SU-DHL-6 (cell line): ENCODE measurements at regions not wholly inside any gene's neighbourhood (a gene's known extent, or its start where the extent isn't known, plus 50 kb on each side); places are given as distances from the start of the nearest gene placed in this dataset.

Experiments
- H2AFZ ChIP-seq: fragments of 200-600 bp; sonication (generic); 2 replicates; pipeline ENCODE4 v1.6.1; 2014; ENCODE audit warnings: low read depth, mild to moderate bottlenecking, moderate library complexity, mixed read lengths, antibody characterized with exemption, low read length; ENCODE audit not compliant: severe bottlenecking
- H3F3A ChIP-seq: fragments of 200-600 bp; shearing (Covaris generic); 2 replicates; pipeline ENCODE4 v1.6.0; 2016; ENCODE audit warnings: antibody characterized with exemption, mild to moderate bottlenecking; ENCODE audit not compliant: insufficient read depth
- H3K27ac ChIP-seq: fragments of 200-600 bp; sonication (generic); 2 replicates; pipeline ENCODE4 v1.5.1; 2016; ENCODE audit warnings: low read depth, mild to moderate bottlenecking, low read length, moderate library complexity, mixed read lengths
- H3K27me3 ChIP-seq: fragments of 200-600 bp; sonication (generic), shearing (Covaris generic); 2 replicates; pipeline ENCODE4 v1.6.0; 2014; ENCODE audit warnings: mild to moderate bottlenecking, low read length
- H3K36me3 ChIP-seq: fragments of 200-600 bp; sonication (generic); 2 replicates; pipeline ENCODE4 v1.6.1; 2014; ENCODE audit warnings: mild to moderate bottlenecking, low read length, mixed read lengths
- H3K4me2 ChIP-seq: fragments of 300-600, 200-600 bp; shearing (Covaris generic), sonication (generic); 2 replicates; pipeline ENCODE4 v1.6.0; 2014; ENCODE audit warnings: low read length, low read depth, mild to moderate bottlenecking; ENCODE audit not compliant: poor library complexity, severe bottlenecking
- H3K4me3 ChIP-seq: fragments of 200-600 bp; sonication (generic); 2 replicates; pipeline ENCODE4 v1.5.1; 2014; ENCODE audit warnings: antibody characterized with exemption, low read length, mild to moderate bottlenecking, mixed read lengths; ENCODE audit not compliant: insufficient read depth, poor library complexity, severe bottlenecking
- H3K79me2 ChIP-seq: fragments of 200-600 bp; sonication (generic); 2 replicates; pipeline ENCODE4 v1.6.1; 2014; ENCODE audit warnings: mild to moderate bottlenecking, low read length, moderate library complexity; ENCODE audit not compliant: insufficient read depth
- H3K9ac ChIP-seq: fragments of 200-600 bp; sonication (generic); 2 replicates; pipeline ENCODE4 v1.7.0; 2014; ENCODE audit warnings: mild to moderate bottlenecking, low read length
- H3K9me2 ChIP-seq: fragments of 200-600 bp; sonication (generic); replicated peaks from 2 replicates; pipeline ENCODE4 v1.6.1; 2014; ENCODE audit warnings: low read length; ENCODE audit not compliant: insufficient read depth
- H3K9me3 ChIP-seq: fragments of 200-600 bp; sonication (generic); 2 replicates; pipeline ENCODE4 v1.6.1; 2014; ENCODE audit warnings: low read length, mixed read lengths; ENCODE audit not compliant: insufficient read depth
- H4K20me1 ChIP-seq: fragments of 200-600 bp; sonication (generic); 2 replicates; pipeline ENCODE4 v1.6.1; 2014; ENCODE audit warnings: low read depth, mild to moderate bottlenecking, antibody characterized with exemption, low read length, moderate library complexity, mixed read lengths
- EZH2phosphoT487 ChIP-seq: fragments of 200-600 bp; sonication (generic), shearing (Covaris generic); conservative IDR thresholded peaks from 2 replicates; pipeline ENCODE4 v1.6.1; 2018; ENCODE audit warnings: mild to moderate bottlenecking, antibody characterized with exemption, low read length, moderate library complexity, mixed read lengths
- TF ChIP-seq, protein P1 (sequence below): fragments of 200-600 bp; sonication (generic); IDR thresholded peaks from one replicate; pipeline ENCODE4 v1.5.1; 2017; ENCODE audit warnings: antibody characterized with exemption, mild to moderate bottlenecking, low read length, moderate library complexity; ENCODE audit not compliant: insufficient read depth, poor library complexity, severe bottlenecking

DNA sequence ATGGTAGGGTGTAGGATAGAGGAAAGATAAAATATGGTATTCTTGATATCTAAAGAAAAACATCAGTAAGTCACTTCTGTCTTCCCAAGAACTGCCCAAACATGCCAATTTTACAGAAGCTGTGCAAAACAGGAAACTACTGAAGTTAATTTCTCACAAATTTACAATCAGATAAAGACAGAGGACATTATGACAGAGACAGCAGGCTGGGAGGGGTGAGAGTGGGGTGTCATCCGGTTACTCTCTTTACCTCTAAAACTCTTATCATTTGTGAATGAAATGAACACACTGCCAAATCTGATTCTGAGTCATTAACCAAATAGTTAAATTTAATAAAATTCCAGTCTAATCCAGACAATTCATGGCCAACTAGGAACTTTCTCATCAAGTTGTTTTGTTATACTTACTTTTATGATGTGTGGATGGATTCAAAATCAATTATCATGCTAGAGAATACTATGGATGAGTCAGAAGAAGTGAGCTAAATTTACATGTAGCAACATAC lies 323.2 kb upstream of the MEX3C start:
- H3K36me3 ChIP-seq: no peaks in the 10 kb centered on the region
- H3F3A ChIP-seq: no peaks in the 10 kb centered on the region
- no peaks in the 10 kb centered on the region for H4K20me1 ChIP-seq
- H3K79me2 ChIP-seq: no peaks in the 10 kb centered on the region
- no peak overlapping the region for H3K4me2 ChIP-seq
- no peak overlapping the region for H3K4me3 ChIP-seq
- no peak overlapping the region for H3K9ac ChIP-seq
- H2AFZ ChIP-seq: no peak overlapping the region
- H3K27me3 ChIP-seq: no peaks in the 10 kb centered on the region
- TF ChIP-seq, protein P1, sequence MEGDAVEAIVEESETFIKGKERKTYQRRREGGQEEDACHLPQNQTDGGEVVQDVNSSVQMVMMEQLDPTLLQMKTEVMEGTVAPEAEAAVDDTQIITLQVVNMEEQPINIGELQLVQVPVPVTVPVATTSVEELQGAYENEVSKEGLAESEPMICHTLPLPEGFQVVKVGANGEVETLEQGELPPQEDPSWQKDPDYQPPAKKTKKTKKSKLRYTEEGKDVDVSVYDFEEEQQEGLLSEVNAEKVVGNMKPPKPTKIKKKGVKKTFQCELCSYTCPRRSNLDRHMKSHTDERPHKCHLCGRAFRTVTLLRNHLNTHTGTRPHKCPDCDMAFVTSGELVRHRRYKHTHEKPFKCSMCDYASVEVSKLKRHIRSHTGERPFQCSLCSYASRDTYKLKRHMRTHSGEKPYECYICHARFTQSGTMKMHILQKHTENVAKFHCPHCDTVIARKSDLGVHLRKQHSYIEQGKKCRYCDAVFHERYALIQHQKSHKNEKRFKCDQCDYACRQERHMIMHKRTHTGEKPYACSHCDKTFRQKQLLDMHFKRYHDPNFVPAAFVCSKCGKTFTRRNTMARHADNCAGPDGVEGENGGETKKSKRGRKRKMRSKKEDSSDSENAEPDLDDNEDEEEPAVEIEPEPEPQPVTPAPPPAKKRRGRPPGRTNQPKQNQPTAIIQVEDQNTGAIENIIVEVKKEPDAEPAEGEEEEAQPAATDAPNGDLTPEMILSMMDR: no peak
- TF ChIP-seq EZH2phosphoT487: no peak
- H3K9me2 ChIP-seq: no peaks in the 10 kb centered on the region
- no peaks in the 10 kb centered on the region for H3K9me3 ChIP-seq
- no peak overlapping the region for H3K27ac ChIP-seq

DNA sequence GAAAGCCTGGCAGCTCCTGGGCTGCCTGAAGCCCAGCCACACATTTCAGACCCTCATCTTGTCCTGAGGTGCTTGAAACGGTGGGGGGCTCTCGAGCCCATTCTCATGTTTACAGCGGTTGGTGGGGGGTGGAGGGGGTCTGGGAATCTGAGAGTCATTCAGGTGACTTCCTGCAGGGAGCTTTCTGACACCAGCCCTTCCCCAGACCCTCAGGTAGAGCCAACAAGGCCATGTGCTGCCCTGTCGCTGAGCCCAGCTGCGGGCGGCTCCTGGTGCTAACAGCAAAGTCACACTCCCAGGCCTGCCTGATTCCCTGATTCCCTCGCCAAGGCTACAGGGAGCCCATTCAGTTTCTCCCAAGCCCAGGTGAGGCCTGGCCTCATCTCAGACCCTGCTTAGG lies 324.9 kb upstream of the MEX3C start:
- Histone ChIP-seq H3K36me3 (no peaks in the 10 kb centered on the region), H3F3A (no peaks in the 10 kb centered on the region), H3K27ac (no peak overlapping the region), H3K79me2 (no peaks in the 10 kb centered on the region), H3K9me3 (no peaks in the 10 kb centered on the region), H3K27me3 (no peaks in the 10 kb centered on the region), H3K9ac (no peak overlapping the region), H2AFZ (no peak overlapping the region), H3K4me3 (no peak overlapping the region), H3K4me2 (no peak overlapping the region), H3K9me2 (no peaks in the 10 kb centered on the region), H4K20me1 (no peaks in the 10 kb centered on the region)
- TF ChIP-seq EZH2phosphoT487: no peak
- TF ChIP-seq, protein P1: no peak

DNA sequence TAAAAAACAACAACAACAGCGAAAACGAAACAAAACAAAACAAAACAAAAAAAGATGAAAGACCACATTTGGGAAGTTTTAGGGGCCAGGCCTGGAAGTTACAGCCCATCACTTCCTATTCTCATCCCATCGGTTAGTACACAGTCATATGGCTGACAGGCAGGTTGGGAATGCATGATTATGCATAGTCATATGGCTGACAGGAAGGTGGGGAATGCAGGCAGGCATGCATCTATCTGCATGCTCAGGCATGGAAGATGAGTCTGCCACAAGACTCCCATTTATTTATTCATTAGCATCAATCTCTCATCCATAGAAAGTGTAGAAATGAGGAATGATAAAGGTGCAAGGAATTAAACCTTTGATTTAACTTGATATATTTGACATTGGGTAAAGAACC lies 325.3 kb upstream of the MEX3C start:
- H3K27ac ChIP-seq: no peak overlapping the region
- no peak overlapping the region for H2AFZ ChIP-seq
- H3F3A ChIP-seq: no peaks in the 10 kb centered on the region
- H3K36me3 ChIP-seq: no peaks in the 10 kb centered on the region
- no peak overlapping the region for H3K4me2 ChIP-seq
- no peaks in the 10 kb centered on the region for H3K9me3 ChIP-seq
- H4K20me1 ChIP-seq: no peaks in the 10 kb centered on the region
- H3K4me3 ChIP-seq: no peak overlapping the region
- no peaks in the 10 kb centered on the region for H3K79me2 ChIP-seq
- H3K9me2 ChIP-seq: no peaks in the 10 kb centered on the region
- no peaks in the 10 kb centered on the region for H3K27me3 ChIP-seq
- TF ChIP-seq, protein P1: no peak
- TF ChIP-seq EZH2phosphoT487: no peak
- no peak overlapping the region for H3K9ac ChIP-seq

DNA sequence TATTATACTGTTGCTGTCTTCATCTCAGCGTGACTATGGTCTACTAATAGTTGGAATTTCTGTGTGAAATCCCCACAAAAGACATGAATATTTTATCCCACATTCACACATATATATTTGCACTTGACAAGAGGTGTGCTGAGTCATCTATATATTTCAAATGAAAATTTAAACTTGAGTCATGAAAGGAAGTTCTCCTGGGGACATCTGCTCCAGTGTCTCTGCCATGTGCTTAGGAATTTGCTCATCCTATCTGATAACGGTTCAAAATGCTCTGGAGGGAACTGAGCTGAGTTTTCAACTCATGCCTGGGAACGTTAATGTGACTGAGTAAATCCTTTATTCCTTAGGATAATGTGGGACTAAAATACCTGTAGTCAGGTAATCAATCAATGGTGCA lies 326.2 kb upstream of the MEX3C start:
- no peaks in the 10 kb centered on the region for H3K36me3 ChIP-seq
- no peak overlapping the region for H2AFZ ChIP-seq
- no peaks in the 10 kb centered on the region for H3F3A ChIP-seq
- H3K4me2 ChIP-seq: no peak overlapping the region
- no peaks in the 10 kb centered on the region for H3K9me2 ChIP-seq
- no peak overlapping the region for H3K27ac ChIP-seq
- H3K9me3 ChIP-seq: no peaks in the 10 kb centered on the region
- no peak overlapping the region for H3K4me3 ChIP-seq
- TF ChIP-seq, protein P1: no peak
- no peak for TF ChIP-seq EZH2phosphoT487
- no peak overlapping the region for H3K9ac ChIP-seq
- H3K27me3 ChIP-seq: no peaks in the 10 kb centered on the region
- H3K79me2 ChIP-seq: no peaks in the 10 kb centered on the region
- H4K20me1 ChIP-seq: no peaks in the 10 kb centered on the region
